SK-N-SH (cell line): ENCODE measurements at regions not wholly inside any gene's neighbourhood (a gene's known extent, or its start where the extent isn't known, plus 50 kb on each side); places are given as distances from the start of the nearest gene placed in this dataset.

Experiments used
- CTCF ChIA-PET: fragments of 300-600, 350-600 bp; formaldehyde crosslinking; extraction: SDS; loops from one replicate; lab custom pipeline; 2021; lab: Yijun Ruan, JAX
- POLR2A ChIA-PET: fragments of 350-600 bp; sonication (Branson Sonifier 250); formaldehyde crosslinking; extraction: SDS; loops from one replicate; lab custom pipeline; 2020; ENCODE audit warnings: antibody characterized with exemption, inconsistent platforms; lab: Yijun Ruan, JAX
- DNase-seq: peaks from one replicate; pipeline ENCODE4 v3.0.0; 2012
- H2AFZ ChIP-seq: fragments of 200-600 bp; sonication (generic); 2 replicates; pipeline ENCODE4 v1.8.1; 2016; ENCODE audit warnings: antibody characterized with exemption, mild to moderate bottlenecking, low read depth
- H3F3A ChIP-seq: fragments of 200-600 bp; sonication (generic); replicated peaks from 2 replicates; pipeline ENCODE3; 2016; ENCODE audit warnings: antibody characterized with exemption, mild to moderate bottlenecking; ENCODE audit not compliant: insufficient read depth
- H3K27ac ChIP-seq, 2 experiments: fragments of 200-500 bp in 1 of 2; fragments of 200-600 bp in 1 of 2; sonication (Bioruptor generic) in 1 of 2; sonication (generic), shearing (Covaris generic) in 1 of 2; 2 replicates each; pipeline versions ENCODE4 v1.5.1 to v1.6.1; 2014 to 2016; ENCODE audit warnings: low read depth in 2 of 2, inconsistent platforms in 1 of 2, low read length in 1 of 2, mild to moderate bottlenecking in 1 of 2, mixed read lengths in 1 of 2
- H3K27me3 ChIP-seq: fragments of 200-600 bp; sonication (generic), shearing (Covaris generic); 2 replicates; pipeline ENCODE4 v1.6.1; 2016; ENCODE audit warnings: mixed run types; ENCODE audit not compliant: insufficient read depth
- H3K36me3 ChIP-seq, 2 experiments: fragments of 200-500 bp in 1 of 2; fragments of 200-600 bp in 1 of 2; sonication (Bioruptor generic) in 1 of 2; sonication (generic) in 1 of 2; replicated peaks in 1 of 2; 2 replicates each; pipeline versions ENCODE3 to v1.5.1; 2014 to 2016; ENCODE audit warnings: low read length in 1 of 2, mild to moderate bottlenecking in 1 of 2; ENCODE audit not compliant: insufficient read depth in 2 of 2, control insufficient read depth in 1 of 2
- H3K4me1 ChIP-seq, 2 experiments: fragments of 200-500 bp in 1 of 2; fragments of 200-600 bp in 1 of 2; sonication (Bioruptor generic) in 1 of 2; sonication (generic), shearing (Covaris generic) in 1 of 2; 2 replicates each; pipeline versions ENCODE4 v1.5.1 to v1.6.1; 2014 to 2016; ENCODE audit warnings: low read depth in 1 of 2, low read length in 1 of 2, mixed run types in 1 of 2; ENCODE audit not compliant: insufficient read depth in 2 of 2, control insufficient read depth in 1 of 2
- H3K4me2 ChIP-seq: fragments of 200-600 bp; sonication (generic), shearing (Covaris generic); 2 replicates; pipeline ENCODE4 v1.6.1; 2017; ENCODE audit warnings: mixed run types
- H3K4me3 ChIP-seq, 2 experiments: fragments of 200-500 bp in 1 of 2; fragments of 200-600 bp in 1 of 2; sonication (Bioruptor generic) in 1 of 2; sonication (generic), shearing (Covaris generic) in 1 of 2; 2 replicates each; pipeline versions ENCODE4 v1.5.1 to v1.8.1; 2014 to 2016; ENCODE audit warnings: low read depth in 2 of 2, inconsistent platforms in 1 of 2, low read length in 1 of 2, mild to moderate bottlenecking in 1 of 2, mixed read lengths in 1 of 2, moderate library complexity in 1 of 2
- H3K79me2 ChIP-seq: fragments of 200-600 bp; sonication (generic); 2 replicates; pipeline ENCODE4 v1.8.1; 2017; ENCODE audit warnings: mild to moderate bottlenecking; ENCODE audit not compliant: insufficient read depth
- H3K9ac ChIP-seq: fragments of 200-600 bp; sonication (generic); 2 replicates; pipeline ENCODE4 v1.6.1; 2017; ENCODE audit warnings: mixed run types
- H3K9me2 ChIP-seq: fragments of 200-600 bp; sonication (generic); 2 replicates; pipeline ENCODE4 v1.6.1; 2017; ENCODE audit warnings: mixed run types
- H3K9me3 ChIP-seq: fragments of 200-600 bp; sonication (generic); 2 replicates; pipeline ENCODE4 v1.6.1; 2017; ENCODE audit warnings: mixed run types, mild to moderate bottlenecking, moderate library complexity
- H4K20me1 ChIP-seq: fragments of 200-600 bp; sonication (generic); 2 replicates; pipeline ENCODE4 v1.6.1; 2017; ENCODE audit warnings: mild to moderate bottlenecking, mixed run types; ENCODE audit not compliant: insufficient read depth
- EZH2phosphoT487 ChIP-seq: fragments of 200-600 bp; sonication (generic); IDR thresholded peaks from 2 replicates; pipeline ENCODE4 v1.6.1; 2017; ENCODE audit warnings: low read depth, mixed run types, mild to moderate bottlenecking, antibody characterized with exemption, moderate library complexity, borderline replicate concordance
- FOSL2 ChIP-seq: IDR thresholded peaks from 2 replicates; pipeline ENCODE4 v1.4.0; 2012; ENCODE audit warnings: low read depth, mild to moderate bottlenecking, moderate library complexity, borderline replicate concordance
- GATA2 ChIP-seq: sonication (generic); formaldehyde crosslinking; IDR thresholded peaks from 2 replicates; pipeline ENCODE4 v1.5.0; 2020; ENCODE audit warnings: mild to moderate bottlenecking, missing genetic modification reagents
- JUND ChIP-seq: IDR thresholded peaks from 2 replicates; pipeline ENCODE4 v1.4.0; 2012
- MEF2A ChIP-seq: IDR thresholded peaks from 2 replicates; pipeline ENCODE4 v1.4.0; 2012; ENCODE audit warnings: low read depth, borderline replicate concordance
- MXI1 ChIP-seq: IDR thresholded peaks from 2 replicates; pipeline ENCODE4 v1.6.1; 2012; ENCODE audit warnings: mild to moderate bottlenecking, low read depth, low read length, improper control_type of control experiment
- POLR2AphosphoS5 ChIP-seq: IDR thresholded peaks from 2 replicates; pipeline ENCODE4 v1.6.1; 2012; ENCODE audit warnings: low read depth, low read length
- RCOR1 ChIP-seq: fragments of 150-350 bp; IDR thresholded peaks from 2 replicates; pipeline ENCODE4 v1.6.1; 2017; ENCODE audit warnings: antibody characterized with exemption, low read length
- RXRA ChIP-seq: IDR thresholded peaks from 2 replicates; pipeline ENCODE4 v1.4.0; 2012; ENCODE audit warnings: low read depth, mild to moderate bottlenecking, borderline replicate concordance
- SIN3A ChIP-seq: IDR thresholded peaks from 2 replicates; pipeline ENCODE4 v1.6.1; 2012; ENCODE audit warnings: low read depth, mild to moderate bottlenecking, low read length, moderate library complexity, borderline replicate concordance
- SMC3 ChIP-seq: IDR thresholded peaks from 2 replicates; pipeline ENCODE4 v1.6.1; 2012; ENCODE audit warnings: low read depth, low read length, improper control_type of control experiment
- WGBS: methylation state at CpG from one replicate; pipeline ENCODE4 v1.1.6; 2017; ENCODE audit warnings: low lambda C conversion rate; 5-methylcytosine and 5-hydroxymethylcytosine counted together
- TF ChIP-seq, protein P1 (sequence below): IDR thresholded peaks from 2 replicates; pipeline ENCODE4 v1.6.1; 2012; ENCODE audit warnings: mild to moderate bottlenecking, low read depth, low read length, moderate library complexity
- TF ChIP-seq, protein P2 (sequence below): IDR thresholded peaks from 2 replicates; pipeline ENCODE4 v1.4.0; 2012; ENCODE audit warnings: low read depth
- TF ChIP-seq, protein P3 (sequence below): fragments of 150-350 bp; IDR thresholded peaks from 2 replicates; pipeline ENCODE4 v1.6.1; 2017; ENCODE audit warnings: antibody characterized with exemption, low read length, low read depth, borderline replicate concordance
- TF ChIP-seq, protein P4 (sequence below): IDR thresholded peaks from 2 replicates; pipeline ENCODE4; 2012

DNA sequence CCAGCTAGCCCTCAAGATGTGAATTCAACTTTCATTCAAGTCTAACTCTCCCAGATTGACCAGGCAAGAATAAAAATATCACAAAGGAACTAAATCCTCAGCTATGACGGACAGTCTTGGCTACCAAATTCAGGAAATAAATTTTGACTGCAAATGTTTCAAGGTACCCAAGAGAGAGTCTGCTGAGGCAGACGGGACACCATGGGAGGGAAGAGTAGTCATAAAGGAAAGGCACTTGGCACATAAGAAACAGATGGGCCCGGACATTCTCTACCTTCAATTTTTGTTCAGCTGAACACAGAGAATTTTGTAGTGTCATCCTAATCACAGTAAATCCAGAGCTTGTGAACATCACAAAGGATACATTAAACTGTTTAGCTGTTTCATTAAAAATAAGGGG, 390.0 kb downstream of the DTWD2 start:
- Histone ChIP-seq H3K79me2 (no peaks in the 10 kb centered on the region), H3K27ac (no peak overlapping the region), H3K9me2 (no peaks in the 10 kb centered on the region), H4K20me1 (no peaks in the 10 kb centered on the region), H3K4me2 (no peak overlapping the region), H3K36me3 (no peaks in the 10 kb centered on the region), H3K4me1 (no peaks in the 10 kb centered on the region), H3K27me3 (no peaks in the 10 kb centered on the region), H3F3A (no peaks in the 10 kb centered on the region), H3K4me3 (no peak overlapping the region), H2AFZ (no peak overlapping the region), H3K9me3 (no peaks in the 10 kb centered on the region), H3K9ac (no peak overlapping the region)
- DNase-seq, result no peak
- TF ChIP-seq MEF2A, result no peak
- TF ChIP-seq, protein P1, sequence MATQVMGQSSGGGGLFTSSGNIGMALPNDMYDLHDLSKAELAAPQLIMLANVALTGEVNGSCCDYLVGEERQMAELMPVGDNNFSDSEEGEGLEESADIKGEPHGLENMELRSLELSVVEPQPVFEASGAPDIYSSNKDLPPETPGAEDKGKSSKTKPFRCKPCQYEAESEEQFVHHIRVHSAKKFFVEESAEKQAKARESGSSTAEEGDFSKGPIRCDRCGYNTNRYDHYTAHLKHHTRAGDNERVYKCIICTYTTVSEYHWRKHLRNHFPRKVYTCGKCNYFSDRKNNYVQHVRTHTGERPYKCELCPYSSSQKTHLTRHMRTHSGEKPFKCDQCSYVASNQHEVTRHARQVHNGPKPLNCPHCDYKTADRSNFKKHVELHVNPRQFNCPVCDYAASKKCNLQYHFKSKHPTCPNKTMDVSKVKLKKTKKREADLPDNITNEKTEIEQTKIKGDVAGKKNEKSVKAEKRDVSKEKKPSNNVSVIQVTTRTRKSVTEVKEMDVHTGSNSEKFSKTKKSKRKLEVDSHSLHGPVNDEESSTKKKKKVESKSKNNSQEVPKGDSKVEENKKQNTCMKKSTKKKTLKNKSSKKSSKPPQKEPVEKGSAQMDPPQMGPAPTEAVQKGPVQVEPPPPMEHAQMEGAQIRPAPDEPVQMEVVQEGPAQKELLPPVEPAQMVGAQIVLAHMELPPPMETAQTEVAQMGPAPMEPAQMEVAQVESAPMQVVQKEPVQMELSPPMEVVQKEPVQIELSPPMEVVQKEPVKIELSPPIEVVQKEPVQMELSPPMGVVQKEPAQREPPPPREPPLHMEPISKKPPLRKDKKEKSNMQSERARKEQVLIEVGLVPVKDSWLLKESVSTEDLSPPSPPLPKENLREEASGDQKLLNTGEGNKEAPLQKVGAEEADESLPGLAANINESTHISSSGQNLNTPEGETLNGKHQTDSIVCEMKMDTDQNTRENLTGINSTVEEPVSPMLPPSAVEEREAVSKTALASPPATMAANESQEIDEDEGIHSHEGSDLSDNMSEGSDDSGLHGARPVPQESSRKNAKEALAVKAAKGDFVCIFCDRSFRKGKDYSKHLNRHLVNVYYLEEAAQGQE, result no peak
- TF ChIP-seq POLR2AphosphoS5, result no peak
- TF ChIP-seq, protein P2, sequence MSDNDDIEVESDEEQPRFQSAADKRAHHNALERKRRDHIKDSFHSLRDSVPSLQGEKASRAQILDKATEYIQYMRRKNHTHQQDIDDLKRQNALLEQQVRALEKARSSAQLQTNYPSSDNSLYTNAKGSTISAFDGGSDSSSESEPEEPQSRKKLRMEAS, result no peak
- TF ChIP-seq, protein P3, sequence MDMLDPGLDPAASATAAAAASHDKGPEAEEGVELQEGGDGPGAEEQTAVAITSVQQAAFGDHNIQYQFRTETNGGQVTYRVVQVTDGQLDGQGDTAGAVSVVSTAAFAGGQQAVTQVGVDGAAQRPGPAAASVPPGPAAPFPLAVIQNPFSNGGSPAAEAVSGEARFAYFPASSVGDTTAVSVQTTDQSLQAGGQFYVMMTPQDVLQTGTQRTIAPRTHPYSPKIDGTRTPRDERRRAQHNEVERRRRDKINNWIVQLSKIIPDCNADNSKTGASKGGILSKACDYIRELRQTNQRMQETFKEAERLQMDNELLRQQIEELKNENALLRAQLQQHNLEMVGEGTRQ, result no peak
- no peak for TF ChIP-seq EZH2phosphoT487
- TF ChIP-seq, protein P4, sequence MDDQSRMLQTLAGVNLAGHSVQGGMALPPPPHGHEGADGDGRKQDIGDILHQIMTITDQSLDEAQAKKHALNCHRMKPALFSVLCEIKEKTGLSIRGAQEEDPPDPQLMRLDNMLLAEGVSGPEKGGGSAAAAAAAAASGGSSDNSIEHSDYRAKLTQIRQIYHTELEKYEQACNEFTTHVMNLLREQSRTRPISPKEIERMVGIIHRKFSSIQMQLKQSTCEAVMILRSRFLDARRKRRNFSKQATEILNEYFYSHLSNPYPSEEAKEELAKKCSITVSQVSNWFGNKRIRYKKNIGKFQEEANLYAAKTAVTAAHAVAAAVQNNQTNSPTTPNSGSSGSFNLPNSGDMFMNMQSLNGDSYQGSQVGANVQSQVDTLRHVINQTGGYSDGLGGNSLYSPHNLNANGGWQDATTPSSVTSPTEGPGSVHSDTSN, result no peak
- no peak for TF ChIP-seq GATA2 (CRISPR knock-in tag)
- TF ChIP-seq SMC3, result no peak
- TF ChIP-seq MXI1, result no peak
- no peak for TF ChIP-seq RXRA
- no peak for TF ChIP-seq JUND
- no peak for TF ChIP-seq RCOR1
- no peak for TF ChIP-seq SIN3A
- no peak for TF ChIP-seq FOSL2
- 12% methylated on average over 3 of the region's 3 CpGs for WGBS
- POLR2A ChIA-PET, result no interaction called here
- CTCF ChIA-PET, result interaction anchor here (0.6 to 1.5 kb wide), 2 partner anchors 12 to 566 kb away, joined by 3 read pairs; no protein-coding TSS in a partner anchor
